ENCODE measurements at regions not wholly inside any gene's neighbourhood (a gene's known extent, or its start where the extent isn't known, plus 50 kb on each side); places are given as distances from the start of the nearest gene placed in this dataset.

DNA sequence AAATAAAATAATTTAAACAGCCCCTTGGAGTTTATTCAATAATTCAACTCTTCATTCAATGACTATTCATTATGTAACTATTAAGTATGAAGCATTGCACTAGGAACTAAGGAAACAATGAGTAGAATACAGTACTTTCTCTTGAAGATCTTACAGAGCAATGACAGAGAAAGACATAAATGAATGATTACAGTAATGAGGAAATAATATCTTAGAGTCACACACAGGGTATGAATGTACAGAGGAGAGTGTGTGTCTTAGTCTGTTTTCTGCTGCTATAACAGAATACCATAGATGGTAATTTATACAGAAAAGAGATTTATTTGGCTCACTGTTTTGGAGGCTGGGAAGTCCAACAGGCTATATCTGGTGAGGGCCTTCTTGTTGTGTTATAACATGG, 120.5 kb upstream of the NRBF2 start:
- no peak for TF ChIP-seq SP1 (IDR thresholded peaks at IDR 0.05; ENCODE audit: low read depth)
- no peak for TF ChIP-seq POLR2A (IDR thresholded peaks at IDR 0.05; ENCODE audit: borderline replicate concordance, extremely low read depth, insufficient read depth, insufficient read length)
- TF ChIP-seq EZH2phosphoT487 (IDR thresholded peaks at IDR 0.05; ENCODE audit: borderline replicate concordance): no peak
- TF ChIP-seq POLR2AphosphoS5 (IDR thresholded peaks at IDR 0.05; ENCODE audit: low read depth, low read length): no peak
- TF ChIP-seq, protein P1, sequence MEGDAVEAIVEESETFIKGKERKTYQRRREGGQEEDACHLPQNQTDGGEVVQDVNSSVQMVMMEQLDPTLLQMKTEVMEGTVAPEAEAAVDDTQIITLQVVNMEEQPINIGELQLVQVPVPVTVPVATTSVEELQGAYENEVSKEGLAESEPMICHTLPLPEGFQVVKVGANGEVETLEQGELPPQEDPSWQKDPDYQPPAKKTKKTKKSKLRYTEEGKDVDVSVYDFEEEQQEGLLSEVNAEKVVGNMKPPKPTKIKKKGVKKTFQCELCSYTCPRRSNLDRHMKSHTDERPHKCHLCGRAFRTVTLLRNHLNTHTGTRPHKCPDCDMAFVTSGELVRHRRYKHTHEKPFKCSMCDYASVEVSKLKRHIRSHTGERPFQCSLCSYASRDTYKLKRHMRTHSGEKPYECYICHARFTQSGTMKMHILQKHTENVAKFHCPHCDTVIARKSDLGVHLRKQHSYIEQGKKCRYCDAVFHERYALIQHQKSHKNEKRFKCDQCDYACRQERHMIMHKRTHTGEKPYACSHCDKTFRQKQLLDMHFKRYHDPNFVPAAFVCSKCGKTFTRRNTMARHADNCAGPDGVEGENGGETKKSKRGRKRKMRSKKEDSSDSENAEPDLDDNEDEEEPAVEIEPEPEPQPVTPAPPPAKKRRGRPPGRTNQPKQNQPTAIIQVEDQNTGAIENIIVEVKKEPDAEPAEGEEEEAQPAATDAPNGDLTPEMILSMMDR (IDR thresholded peaks at IDR 0.05 in 2 of 3, conservative IDR thresholded peaks at IDR 0.05 in 1 of 3; ENCODE audit: borderline replicate concordance in 1 of 3, insufficient read depth in 1 of 3, low read depth in 2 of 3, low read length in 2 of 3): no peak
- TF ChIP-seq FOSL1 (IDR thresholded peaks at IDR 0.05; ENCODE audit: low read depth): no peak
- TF ChIP-seq YY1 (IDR thresholded peaks at IDR 0.05; ENCODE audit: extremely low read depth, insufficient replicate concordance, low read depth, low read length): no peak

Data from HCT116 (cell line).